ENCODE measurements at regions not wholly inside any gene's neighbourhood (a gene's known extent, or its start where the extent isn't known, plus 50 kb on each side); places are given as distances from the start of the nearest gene placed in this dataset.

GRCh38 chr2:64315291-64315960, 138.5 kb upstream of the LGALSL start:
- Histone ChIP-seq H3K9ac (no peak overlapping the region), H3K4me2 (no peak overlapping the region), H3K27ac (ENCODE audit: low read depth in 2 of 2, low read length in 1 of 2) (no peak overlapping the region), H3K79me2 (ENCODE audit: insufficient read depth) (no peaks in the 10 kb centered on the region), H3K4me1 (ENCODE audit: control insufficient read depth in 1 of 2, insufficient read depth in 2 of 2, low read depth in 1 of 2, low read length in 1 of 2) (peaks cover 3 to 9% of the 10 kb centered on the region in 2 experiments; a peak in 2 of 4 replicates), H3K36me3 (replicated peaks in 1 of 2; ENCODE audit: control insufficient read depth in 1 of 2, insufficient read depth in 2 of 2, low read length in 1 of 2) (no peaks in the 10 kb centered on the region), H3K4me3 (ENCODE audit: low read depth in 2 of 2, low read length in 1 of 2) (no peak overlapping the region), H2AFZ (ENCODE audit: low read depth) (no peak overlapping the region), H3K9me2 (no peaks in the 10 kb centered on the region), H4K20me1 (ENCODE audit: insufficient read depth) (no peaks in the 10 kb centered on the region), H3F3A (replicated peaks; ENCODE audit: insufficient read depth) (no peaks in the 10 kb centered on the region), H3K27me3 (ENCODE audit: insufficient read depth) (peaks cover 7% of the 10 kb centered on the region; the same call in 1 of the 2 replicates), H3K9me3 (no peaks in the 10 kb centered on the region)
- ChIA-PET POLR2A (no interaction called here), CTCF (interaction anchor here (0.5 to 5.1 kb wide), 2 partner anchors 13 to 207 kb away, joined by 3 to 50 read pairs; no protein-coding TSS in a partner anchor)
- DNase-seq: no peak
- TF ChIP-seq GATA2 (CRISPR knock-in tag; IDR thresholded peaks at IDR 0.05) (no peak), MXI1 (IDR thresholded peaks at IDR 0.05; ENCODE audit: low read depth, low read length) (no peak), PBX3 (IDR thresholded peaks at IDR 0.05) (no peak), ZBTB33 (IDR thresholded peaks at IDR 0.05; ENCODE audit: borderline replicate concordance, low read depth) (no peak), JUND (IDR thresholded peaks at IDR 0.05) (no peak), TCF12 (IDR thresholded peaks at IDR 0.05) (no peak), RAD21 (IDR thresholded peaks at IDR 0.05; ENCODE audit: low read length) (no peak), EP300 (IDR thresholded peaks at IDR 0.05; ENCODE audit: borderline replicate concordance in 1 of 2, low read depth in 1 of 2, low read length in 1 of 2) (no peak), ELF1 (IDR thresholded peaks at IDR 0.05) (no peak), MAX (IDR thresholded peaks at IDR 0.05; ENCODE audit: low read depth) (no peak), YY1 (IDR thresholded peaks at IDR 0.05; ENCODE audit: low read depth) (no peak), FOXJ3 (CRISPR knock-in tag; IDR thresholded peaks at IDR 0.05) (no peak), MEF2A (IDR thresholded peaks at IDR 0.05; ENCODE audit: borderline replicate concordance, low read depth) (no peak), NRF1 (IDR thresholded peaks at IDR 0.05; ENCODE audit: low read depth, low read length) (no peak), SIN3A (IDR thresholded peaks at IDR 0.05; ENCODE audit: borderline replicate concordance, low read depth, low read length) (no peak)
- WGBS (ENCODE audit: low lambda C conversion rate): 45% methylated on average over 6 of the region's 6 CpGs

Measured in SK-N-SH (cell line).